Coronary artery (tissue), 2 donors: ENCODE measurements at regions not wholly inside any gene's neighbourhood (a gene's known extent, or its start where the extent isn't known, plus 50 kb on each side); places are given as distances from the start of the nearest gene placed in this dataset.
"Not testable (repeated sequence)": the region's sequence is repeated elsewhere in the genome, so short reads cannot be mapped to it uniquely, and the experiment has no call there.

Source experiments
- DNase-seq: peaks from one replicate; pipeline ENCODE4 v3.0.0-alpha.2; 2017; ENCODE audit warnings: low spot score
- H3K27ac ChIP-seq, 2 donors: fragments of 200-600 bp; sonication (generic); one replicate each; pipeline ENCODE4 v1.5.1; 2016 to 2019
- H3K4me3 ChIP-seq: fragments of 200-600 bp; sonication (generic); 2 replicates; pipeline ENCODE4 v1.5.1; 2016; ENCODE audit warnings: mild to moderate bottlenecking, moderate library complexity
- CTCF ChIP-seq: fragments of 200-600 bp; sonication (generic); IDR thresholded peaks from one replicate; pipeline ENCODE4 v1.5.1; 2019; ENCODE audit warnings: antibody characterized with exemption

GRCh38 chr16:59341368-59341767 lies 607.3 kb upstream of the GOT2 start:
- TF ChIP-seq CTCF: no peak
- DNase-seq: no peak
- Histone ChIP-seq H3K4me3 (no peak overlapping the region), H3K27ac (no peak overlapping the region)

GRCh38 chr16:59339871-59340270 lies 605.8 kb upstream of the GOT2 start:
- H3K27ac ChIP-seq: no peak overlapping the region
- DNase-seq: no peak
- TF ChIP-seq CTCF: no peak

GRCh38 chr16:59336136-59336695 lies 602.1 kb upstream of the GOT2 start:
- Histone ChIP-seq H3K4me3 (no peak overlapping the region), H3K27ac (no peak overlapping the region)
- no peak for DNase-seq
- no peak for TF ChIP-seq CTCF

More at GRCh38 chr16:59339871-59340270, 605.8 kb upstream of the GOT2 start:
- no peak overlapping the region for H3K4me3 ChIP-seq

GRCh38 chr16:59331708-59332107 lies 597.6 kb upstream of the GOT2 start:
- not testable (repeated sequence) for H3K4me3 ChIP-seq, H3K27ac ChIP-seq, DNase-seq

GRCh38 chr16:59330019-59330670 lies 596.0 kb upstream of the GOT2 start:
- TF ChIP-seq CTCF: no peak
- H3K4me3 ChIP-seq: no peak overlapping the region

GRCh38 chr16:59328961-59329360 lies 594.8 kb upstream of the GOT2 start:
- H3K4me3 ChIP-seq: no peak overlapping the region
- no peak for TF ChIP-seq CTCF
- no peak overlapping the region for H3K27ac ChIP-seq
- DNase-seq: no peak

More at GRCh38 chr16:59330019-59330670, 596.0 kb upstream of the GOT2 start:
- H3K27ac ChIP-seq: no peak overlapping the region
- no peak for DNase-seq

- H3K27ac ChIP-seq: no peak overlapping the region
- DNase-seq: no peak
- no peak overlapping the region for H3K4me3 ChIP-seq
- TF ChIP-seq CTCF: no peak
These were observed 593.8 kb upstream of the GOT2 start for GRCh38 chr16:59327894-59328293.
